Neural cell (in vitro differentiated cells): ENCODE measurements at regions not wholly inside any gene's neighbourhood (a gene's known extent, or its start where the extent isn't known, plus 50 kb on each side); places are given as distances from the start of the nearest gene placed in this dataset.

Experiments used
- H2AFZ ChIP-seq: fragments of 200-600, 300-800 bp; sonication (generic), shearing (Covaris generic); 2 replicates; pipeline ENCODE4 v1.6.0; 2014; ENCODE audit warnings: low read depth, mild to moderate bottlenecking, antibody characterized with exemption, low read length, moderate library complexity
- H3F3A ChIP-seq: fragments of 200-600 bp; shearing (Covaris generic); 2 replicates; pipeline ENCODE4 v1.6.1; 2016; ENCODE audit warnings: mild to moderate bottlenecking, moderate library complexity, mixed read lengths, antibody characterized with exemption, low read length; ENCODE audit not compliant: insufficient read depth, poor library complexity, severe bottlenecking
- H3K27ac ChIP-seq: fragments of 200-600, 300-800 bp; sonication (generic), shearing (Covaris generic); 2 replicates; pipeline ENCODE4 v1.5.1; 2014; ENCODE audit warnings: mild to moderate bottlenecking, low read length, moderate library complexity
- H3K27me3 ChIP-seq: fragments of 300-800, 200-600 bp; sonication (generic), shearing (Covaris generic); 2 replicates; pipeline ENCODE4 v1.6.0; 2014; ENCODE audit warnings: mild to moderate bottlenecking, low read depth, low read length, moderate library complexity; ENCODE audit not compliant: insufficient read depth
- H3K36me3 ChIP-seq: fragments of 300-800, 200-600 bp; sonication (generic), shearing (Covaris generic); 2 replicates; pipeline ENCODE4 v1.5.1; 2014; ENCODE audit warnings: mild to moderate bottlenecking, antibody characterized with exemption, low read length, moderate library complexity; ENCODE audit not compliant: insufficient read depth
- H3K4me2 ChIP-seq: fragments of 300-800, 200-600 bp; sonication (generic), shearing (Covaris generic); 2 replicates; pipeline ENCODE4 v1.6.0; 2014; ENCODE audit warnings: mild to moderate bottlenecking, low read length
- H3K4me3 ChIP-seq: fragments of 300-800, 200-600 bp; sonication (generic), shearing (Covaris generic); 2 replicates; pipeline ENCODE4 v1.5.1; 2014; ENCODE audit warnings: mild to moderate bottlenecking, low read length, moderate library complexity
- H3K79me2 ChIP-seq: fragments of 200-600 bp; shearing (Covaris generic); replicated peaks from 2 replicates; pipeline ENCODE4 v1.6.0; 2014; ENCODE audit warnings: mild to moderate bottlenecking, low read length, moderate library complexity; ENCODE audit not compliant: insufficient read depth
- H3K9ac ChIP-seq: fragments of 300-800, 200-600 bp; sonication (generic), shearing (Covaris generic); 2 replicates; pipeline ENCODE4 v1.6.1; 2016; ENCODE audit warnings: mild to moderate bottlenecking, low read length, mixed read lengths
- H3K9me2 ChIP-seq: fragments of 200-600 bp; shearing (Covaris generic); 2 replicates; pipeline ENCODE4 v1.6.1; 2016; ENCODE audit warnings: mild to moderate bottlenecking, low read length, mixed read lengths; ENCODE audit not compliant: insufficient read depth
- H3K9me3 ChIP-seq: fragments of 200-600, 300-800 bp; sonication (generic), shearing (Covaris generic); 2 replicates; pipeline ENCODE4 v1.6.1; 2016; ENCODE audit warnings: mild to moderate bottlenecking, mixed run types, low read length, moderate library complexity, mixed read lengths
- H4K20me1 ChIP-seq: fragments of 200-600 bp; shearing (Covaris generic); 2 replicates; pipeline ENCODE4 v1.6.1; 2016; ENCODE audit warnings: mild to moderate bottlenecking, mixed run types; ENCODE audit not compliant: insufficient read depth
- EP300 ChIP-seq: fragments of 450-650 bp; conservative IDR thresholded peaks from 2 replicates; pipeline ENCODE4 v1.6.1; 2014; ENCODE audit warnings: antibody characterized with exemption, mild to moderate bottlenecking, moderate library complexity; ENCODE audit not compliant: poor library complexity, severe bottlenecking
- EZH2 ChIP-seq: fragments of 200-600, 300-800 bp; shearing (Covaris generic), sonication (generic); IDR thresholded peaks from 2 replicates; pipeline ENCODE4 v1.6.1; 2014; ENCODE audit warnings: antibody characterized with exemption, low read length, borderline replicate concordance, mild to moderate bottlenecking; ENCODE audit not compliant: insufficient read depth, poor library complexity, severe bottlenecking
- MXI1 ChIP-seq: fragments of 450-650 bp; conservative IDR thresholded peaks from 2 replicates; pipeline ENCODE4 v1.6.1; 2014; ENCODE audit warnings: antibody characterized with exemption, mild to moderate bottlenecking; ENCODE audit not compliant: poor library complexity, severe bottlenecking
- POLR2AphosphoS5 ChIP-seq: IDR thresholded peaks from 2 replicates; pipeline ENCODE4 v1.6.1; 2012
- RAD21 ChIP-seq: fragments of 450-650 bp; conservative IDR thresholded peaks from 2 replicates; pipeline ENCODE4 v1.6.1; 2014; ENCODE audit warnings: antibody characterized with exemption, mild to moderate bottlenecking, moderate library complexity
- SMC3 ChIP-seq: fragments of 450-650 bp; conservative IDR thresholded peaks from 2 replicates; pipeline ENCODE4 v1.6.1; 2014; ENCODE audit warnings: antibody characterized with exemption, mild to moderate bottlenecking, moderate library complexity; ENCODE audit not compliant: poor library complexity
- TAF1 ChIP-seq: IDR thresholded peaks from 2 replicates; pipeline ENCODE4 v1.6.1; 2012; ENCODE audit warnings: low read depth
- TF ChIP-seq, protein P1 (sequence below): fragments of 450-650 bp; IDR thresholded peaks from 2 replicates; pipeline ENCODE4 v1.5.1; 2014; ENCODE audit warnings: antibody characterized with exemption, mild to moderate bottlenecking, moderate library complexity; ENCODE audit not compliant: poor library complexity, severe bottlenecking
- TF ChIP-seq, protein P2 (sequence below): IDR thresholded peaks from 2 replicates; pipeline ENCODE4 v1.6.1; 2012; ENCODE audit warnings: borderline replicate concordance

- Histone ChIP-seq H2AFZ (no peak overlapping the region), H3K36me3 (no peaks in the 10 kb centered on the region), H3K27ac (no peak overlapping the region), H3K27me3 (no peaks in the 10 kb centered on the region), H3K4me3 (no peak overlapping the region), H3K79me2 (no peaks in the 10 kb centered on the region), H3K4me2 (no peak overlapping the region), H3F3A (no peaks in the 10 kb centered on the region), H4K20me1 (no peaks in the 10 kb centered on the region), H3K9ac (no peak overlapping the region), H3K9me2 (no peaks in the 10 kb centered on the region), H3K9me3 (no peaks in the 10 kb centered on the region)
- TF ChIP-seq SMC3 (no peak), RAD21 (no peak), EP300 (no peak), EZH2 (no peak), TAF1 (no peak), MXI1 (no peak), POLR2AphosphoS5 (no peak)
- TF ChIP-seq, protein P1, sequence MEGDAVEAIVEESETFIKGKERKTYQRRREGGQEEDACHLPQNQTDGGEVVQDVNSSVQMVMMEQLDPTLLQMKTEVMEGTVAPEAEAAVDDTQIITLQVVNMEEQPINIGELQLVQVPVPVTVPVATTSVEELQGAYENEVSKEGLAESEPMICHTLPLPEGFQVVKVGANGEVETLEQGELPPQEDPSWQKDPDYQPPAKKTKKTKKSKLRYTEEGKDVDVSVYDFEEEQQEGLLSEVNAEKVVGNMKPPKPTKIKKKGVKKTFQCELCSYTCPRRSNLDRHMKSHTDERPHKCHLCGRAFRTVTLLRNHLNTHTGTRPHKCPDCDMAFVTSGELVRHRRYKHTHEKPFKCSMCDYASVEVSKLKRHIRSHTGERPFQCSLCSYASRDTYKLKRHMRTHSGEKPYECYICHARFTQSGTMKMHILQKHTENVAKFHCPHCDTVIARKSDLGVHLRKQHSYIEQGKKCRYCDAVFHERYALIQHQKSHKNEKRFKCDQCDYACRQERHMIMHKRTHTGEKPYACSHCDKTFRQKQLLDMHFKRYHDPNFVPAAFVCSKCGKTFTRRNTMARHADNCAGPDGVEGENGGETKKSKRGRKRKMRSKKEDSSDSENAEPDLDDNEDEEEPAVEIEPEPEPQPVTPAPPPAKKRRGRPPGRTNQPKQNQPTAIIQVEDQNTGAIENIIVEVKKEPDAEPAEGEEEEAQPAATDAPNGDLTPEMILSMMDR: no peak
- TF ChIP-seq, protein P2, sequence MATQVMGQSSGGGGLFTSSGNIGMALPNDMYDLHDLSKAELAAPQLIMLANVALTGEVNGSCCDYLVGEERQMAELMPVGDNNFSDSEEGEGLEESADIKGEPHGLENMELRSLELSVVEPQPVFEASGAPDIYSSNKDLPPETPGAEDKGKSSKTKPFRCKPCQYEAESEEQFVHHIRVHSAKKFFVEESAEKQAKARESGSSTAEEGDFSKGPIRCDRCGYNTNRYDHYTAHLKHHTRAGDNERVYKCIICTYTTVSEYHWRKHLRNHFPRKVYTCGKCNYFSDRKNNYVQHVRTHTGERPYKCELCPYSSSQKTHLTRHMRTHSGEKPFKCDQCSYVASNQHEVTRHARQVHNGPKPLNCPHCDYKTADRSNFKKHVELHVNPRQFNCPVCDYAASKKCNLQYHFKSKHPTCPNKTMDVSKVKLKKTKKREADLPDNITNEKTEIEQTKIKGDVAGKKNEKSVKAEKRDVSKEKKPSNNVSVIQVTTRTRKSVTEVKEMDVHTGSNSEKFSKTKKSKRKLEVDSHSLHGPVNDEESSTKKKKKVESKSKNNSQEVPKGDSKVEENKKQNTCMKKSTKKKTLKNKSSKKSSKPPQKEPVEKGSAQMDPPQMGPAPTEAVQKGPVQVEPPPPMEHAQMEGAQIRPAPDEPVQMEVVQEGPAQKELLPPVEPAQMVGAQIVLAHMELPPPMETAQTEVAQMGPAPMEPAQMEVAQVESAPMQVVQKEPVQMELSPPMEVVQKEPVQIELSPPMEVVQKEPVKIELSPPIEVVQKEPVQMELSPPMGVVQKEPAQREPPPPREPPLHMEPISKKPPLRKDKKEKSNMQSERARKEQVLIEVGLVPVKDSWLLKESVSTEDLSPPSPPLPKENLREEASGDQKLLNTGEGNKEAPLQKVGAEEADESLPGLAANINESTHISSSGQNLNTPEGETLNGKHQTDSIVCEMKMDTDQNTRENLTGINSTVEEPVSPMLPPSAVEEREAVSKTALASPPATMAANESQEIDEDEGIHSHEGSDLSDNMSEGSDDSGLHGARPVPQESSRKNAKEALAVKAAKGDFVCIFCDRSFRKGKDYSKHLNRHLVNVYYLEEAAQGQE: no peak
Measured at GRCh38 chr4:4618847-4619246, 77.0 kb upstream of the STX18 start.

- H3K79me2 ChIP-seq: no peaks in the 10 kb centered on the region
- H3K36me3 ChIP-seq: no peaks in the 10 kb centered on the region
- H3K27me3 ChIP-seq: no peaks in the 10 kb centered on the region
- no peak overlapping the region for H3K9ac ChIP-seq
- TF ChIP-seq, protein P1: no peak
- no peak for TF ChIP-seq EP300
- no peak for TF ChIP-seq MXI1
- no peak for TF ChIP-seq TAF1
- TF ChIP-seq, protein P2: no peak
- TF ChIP-seq SMC3: no peak
- no peak for TF ChIP-seq EZH2
- TF ChIP-seq RAD21: no peak
- no peak for TF ChIP-seq POLR2AphosphoS5
- no peaks in the 10 kb centered on the region for H4K20me1 ChIP-seq
- no peaks in the 10 kb centered on the region for H3K9me3 ChIP-seq
- H3K4me2 ChIP-seq: no peak overlapping the region
- H3K27ac ChIP-seq: no peak overlapping the region
- H2AFZ ChIP-seq: no peak overlapping the region
- H3F3A ChIP-seq: no peaks in the 10 kb centered on the region
- no peak overlapping the region for H3K4me3 ChIP-seq
- H3K9me2 ChIP-seq: no peaks in the 10 kb centered on the region
Measured at GRCh38 chr4:4614925-4615678, 73.3 kb upstream of the STX18 start.
